ENCODE measurements at regions not wholly inside any gene's neighbourhood (a gene's known extent, or its start where the extent isn't known, plus 50 kb on each side); places are given as distances from the start of the nearest gene placed in this dataset.

DNA sequence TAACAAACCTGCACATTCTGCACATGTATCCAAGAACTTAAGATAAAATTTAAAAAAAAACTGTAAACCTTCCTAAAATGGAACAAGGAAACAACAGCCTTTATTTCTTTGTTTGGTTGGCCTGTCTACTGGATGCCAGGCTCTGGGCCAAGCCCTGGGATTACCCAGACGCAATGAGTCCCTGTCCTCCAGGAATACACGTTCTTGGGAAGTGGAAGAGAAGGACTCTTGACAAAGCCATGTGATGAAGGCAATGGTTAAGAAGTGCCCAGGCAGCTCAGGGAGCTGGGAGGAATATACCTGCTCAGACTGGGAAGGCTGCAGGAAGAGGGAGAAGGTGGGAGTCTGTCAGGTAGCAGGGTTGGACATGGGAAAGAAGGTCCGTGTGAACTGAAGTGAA, 115.4 kb downstream of the AXIN2 start:
- Histone ChIP-seq H3K4me3 (ENCODE audit: low read length in 2 of 2) (no peak overlapping the region), H2BK12ac (ENCODE audit: low read length) (no peak overlapping the region), H3K9me3 (replicated peaks in 1 of 2; ENCODE audit: control insufficient read depth in 2 of 2, insufficient read depth in 1 of 2, low read depth in 1 of 2, low read length in 2 of 2) (peaks cover 0 to 22% of the 10 kb centered on the region in 2 donors), H3K9ac (ENCODE audit: low read depth, low read length, poor library complexity) (no peak overlapping the region), H3K4me1 (ENCODE audit: control insufficient read depth in 2 of 2, insufficient read depth in 1 of 2, low read depth in 1 of 2, low read length in 2 of 2) (no peaks in the 10 kb centered on the region), H3K27me3 (ENCODE audit: control insufficient read depth in 3 of 3, insufficient read depth in 3 of 3, low read depth in 1 of 3, low read length in 3 of 3) (peaks cover 0 to 7% (median 0%) of the 10 kb centered on the region in 3 experiments), H2BK15ac (ENCODE audit: low read length) (no peak overlapping the region), H3K14ac (ENCODE audit: low read length) (no peak overlapping the region), H3K79me1 (ENCODE audit: low read depth, low read length) (no peaks in the 10 kb centered on the region), H3K18ac (ENCODE audit: low read length) (no peak overlapping the region), H2AFZ (ENCODE audit: low read length) (no peak overlapping the region), H3K23ac (ENCODE audit: low read depth, low read length, poor library complexity) (no peak overlapping the region), H4K91ac (ENCODE audit: low read depth, low read length, poor library complexity) (no peak overlapping the region), H2BK120ac (ENCODE audit: low read depth, low read length) (no peak overlapping the region), H3K4ac (ENCODE audit: low read length) (no peak overlapping the region), H4K8ac (ENCODE audit: low read depth, low read length) (no peak overlapping the region), H2BK5ac (ENCODE audit: low read length) (no peak overlapping the region), H3K27ac (replicated peaks; ENCODE audit: low read length) (no peak overlapping the region), H3K4me2 (ENCODE audit: insufficient read depth, low read length, poor library complexity, severe bottlenecking) (no peak overlapping the region), H2AK5ac (ENCODE audit: low read depth, low read length) (no peak overlapping the region), H3K36me3 (replicated peaks in 1 of 2; ENCODE audit: control insufficient read depth in 2 of 2, insufficient read depth in 2 of 2, low read length in 2 of 2) (no peaks in the 10 kb centered on the region)
- WGBS, 2 donors (ENCODE audit: extremely low coverage in 2 of 2, insufficient read length in 2 of 2, insufficient replicate concordance in 1 of 2), result no CpG with 5 or more reads among the region's 3 CpGs
- DNase-seq (ENCODE audit: low spot score), result no peak

DNA sequence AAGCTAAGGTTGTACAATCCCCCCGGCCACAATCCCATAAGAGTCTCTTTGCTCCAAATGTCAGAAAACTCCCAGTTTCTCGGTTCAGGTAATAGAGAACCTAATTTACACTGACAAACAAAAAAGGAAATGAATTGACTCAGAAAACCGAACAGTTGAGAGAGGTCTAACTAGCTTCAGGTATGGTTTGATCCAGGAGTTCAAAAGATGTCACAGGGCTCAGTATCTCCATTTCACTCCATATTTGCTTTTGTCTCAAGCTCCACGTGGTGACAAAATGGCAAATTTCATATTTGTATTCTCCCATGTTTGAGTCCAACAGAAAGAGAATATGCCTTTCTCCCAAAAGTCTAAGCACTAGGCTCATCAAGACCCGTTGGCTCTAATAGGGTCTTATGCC, 117.4 kb downstream of the AXIN2 start:
- no peak overlapping the region for H2BK5ac ChIP-seq (ENCODE audit: low read length)
- H3K23ac ChIP-seq (ENCODE audit: low read depth, low read length, poor library complexity), result no peak overlapping the region
- no peak overlapping the region for H2AFZ ChIP-seq (ENCODE audit: low read length)
- H3K4ac ChIP-seq (ENCODE audit: low read length), result no peak overlapping the region
- H4K8ac ChIP-seq (ENCODE audit: low read depth, low read length), result no peak overlapping the region
- H3K27ac ChIP-seq (replicated peaks; ENCODE audit: low read length), result no peak overlapping the region
- H3K4me2 ChIP-seq (ENCODE audit: insufficient read depth, low read length, poor library complexity, severe bottlenecking), result no peak overlapping the region
- no peak overlapping the region for H4K91ac ChIP-seq (ENCODE audit: low read depth, low read length, poor library complexity)
- no CpG with 5 or more reads among the region's 5 CpGs for WGBS, 2 donors (ENCODE audit: extremely low coverage in 2 of 2, insufficient read length in 2 of 2, insufficient replicate concordance in 1 of 2)
- peaks cover 0 to 13% of the 10 kb centered on the region in 2 donors for H3K9me3 ChIP-seq (replicated peaks in 1 of 2; ENCODE audit: control insufficient read depth in 2 of 2, insufficient read depth in 1 of 2, low read depth in 1 of 2, low read length in 2 of 2)
- no peaks in the 10 kb centered on the region for H3K36me3 ChIP-seq (replicated peaks in 1 of 2; ENCODE audit: control insufficient read depth in 2 of 2, insufficient read depth in 2 of 2, low read length in 2 of 2)
- H3K4me3 ChIP-seq (ENCODE audit: low read length in 2 of 2), result no peak overlapping the region
- no peak overlapping the region for H3K14ac ChIP-seq (ENCODE audit: low read length)
- H3K9ac ChIP-seq (ENCODE audit: low read depth, low read length, poor library complexity), result no peak overlapping the region
- no peak overlapping the region for H2BK15ac ChIP-seq (ENCODE audit: low read length)
- H3K27me3 ChIP-seq (ENCODE audit: control insufficient read depth in 3 of 3, insufficient read depth in 3 of 3, low read depth in 1 of 3, low read length in 3 of 3), result peaks cover 0 to 7% (median 0%) of the 10 kb centered on the region in 3 experiments
- H2AK5ac ChIP-seq (ENCODE audit: low read depth, low read length), result no peak overlapping the region
- H3K18ac ChIP-seq (ENCODE audit: low read length), result no peak overlapping the region
- H3K4me1 ChIP-seq (ENCODE audit: control insufficient read depth in 2 of 2, insufficient read depth in 1 of 2, low read depth in 1 of 2, low read length in 2 of 2), result peaks cover under 1 to 1% of the 10 kb centered on the region in 2 donors
- DNase-seq (ENCODE audit: low spot score), result no peak
- no peak overlapping the region for H2BK12ac ChIP-seq (ENCODE audit: low read length)
- H2BK120ac ChIP-seq (ENCODE audit: low read depth, low read length), result no peak overlapping the region
- no peaks in the 10 kb centered on the region for H3K79me1 ChIP-seq (ENCODE audit: low read depth, low read length)

DNA sequence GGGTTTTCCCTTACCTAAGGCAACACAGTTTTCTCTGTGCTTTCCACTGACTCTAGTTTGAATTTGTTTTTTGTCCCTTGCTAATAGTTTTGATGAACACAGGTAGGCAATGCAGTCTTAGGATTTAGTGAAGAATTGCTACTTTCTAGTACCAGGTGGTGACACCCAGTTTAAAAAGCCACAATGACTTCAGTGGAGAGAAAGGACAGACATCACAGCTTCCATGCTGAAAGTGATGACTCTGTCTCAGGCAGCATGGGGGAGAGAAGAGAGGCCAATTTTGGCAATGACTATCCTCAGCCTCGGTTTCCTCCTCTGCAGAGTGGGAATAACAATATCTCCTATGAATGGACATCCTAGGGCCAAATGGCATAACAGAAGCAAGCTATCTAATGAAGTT, 118.8 kb downstream of the AXIN2 start:
- peaks cover 6 to 7% of the 10 kb centered on the region in 2 donors for H3K4me1 ChIP-seq (ENCODE audit: control insufficient read depth in 2 of 2, insufficient read depth in 1 of 2, low read depth in 1 of 2, low read length in 2 of 2)
- no peak overlapping the region for H3K4me3 ChIP-seq (ENCODE audit: low read length in 2 of 2)
- H2BK120ac ChIP-seq (ENCODE audit: low read depth, low read length), result no peak overlapping the region
- no peak overlapping the region for H2BK5ac ChIP-seq (ENCODE audit: low read length)
- no CpG with 5 or more reads among the region's 1 CpG for whole genome bisulfite sequencing, 2 donors (ENCODE audit: extremely low coverage in 2 of 2, insufficient read length in 2 of 2, insufficient replicate concordance in 1 of 2)
- no peak overlapping the region for H3K4ac ChIP-seq (ENCODE audit: low read length)
- H2AFZ ChIP-seq (ENCODE audit: low read length), result no peak overlapping the region
- no peak overlapping the region for H2BK15ac ChIP-seq (ENCODE audit: low read length)
- no peak for DNase-seq (ENCODE audit: low spot score)
- no peak overlapping the region for H3K18ac ChIP-seq (ENCODE audit: low read length)
- no peak overlapping the region for H3K14ac ChIP-seq (ENCODE audit: low read length)
- no peak overlapping the region for H4K91ac ChIP-seq (ENCODE audit: low read depth, low read length, poor library complexity)
- no peak overlapping the region for H3K23ac ChIP-seq (ENCODE audit: low read depth, low read length, poor library complexity)
- no peak overlapping the region for H2AK5ac ChIP-seq (ENCODE audit: low read depth, low read length)
- peaks cover 0 to 4% of the 10 kb centered on the region in 2 donors for H3K9me3 ChIP-seq (replicated peaks in 1 of 2; ENCODE audit: control insufficient read depth in 2 of 2, insufficient read depth in 1 of 2, low read depth in 1 of 2, low read length in 2 of 2)
- H3K27me3 ChIP-seq (ENCODE audit: control insufficient read depth in 3 of 3, insufficient read depth in 3 of 3, low read depth in 1 of 3, low read length in 3 of 3), result peaks cover 0 to 7% (median 0%) of the 10 kb centered on the region in 3 experiments
- H2BK12ac ChIP-seq (ENCODE audit: low read length), result no peak overlapping the region
- H3K9ac ChIP-seq (ENCODE audit: low read depth, low read length, poor library complexity), result no peak overlapping the region
- H3K36me3 ChIP-seq (replicated peaks in 1 of 2; ENCODE audit: control insufficient read depth in 2 of 2, insufficient read depth in 2 of 2, low read length in 2 of 2), result no peaks in the 10 kb centered on the region
- no peak overlapping the region for H4K8ac ChIP-seq (ENCODE audit: low read depth, low read length)
- H3K4me2 ChIP-seq (ENCODE audit: insufficient read depth, low read length, poor library complexity, severe bottlenecking), result no peak overlapping the region
- no peaks in the 10 kb centered on the region for H3K79me1 ChIP-seq (ENCODE audit: low read depth, low read length)
- no peak overlapping the region for H3K27ac ChIP-seq (replicated peaks; ENCODE audit: low read length)

GRCh38 chr17:65442250-65442649, 119.2 kb downstream of the AXIN2 start:
- H3K14ac ChIP-seq (ENCODE audit: low read length), result no peak overlapping the region
- no peak overlapping the region for H4K8ac ChIP-seq (ENCODE audit: low read depth, low read length)
- H2BK12ac ChIP-seq (ENCODE audit: low read length), result no peak overlapping the region
- H2BK15ac ChIP-seq (ENCODE audit: low read length), result no peak overlapping the region
- no peak overlapping the region for H3K4me3 ChIP-seq (ENCODE audit: low read length in 2 of 2)
- H3K9ac ChIP-seq (ENCODE audit: low read depth, low read length, poor library complexity), result no peak overlapping the region
- no peak overlapping the region for H2BK5ac ChIP-seq (ENCODE audit: low read length)
- WGBS, 2 donors (ENCODE audit: extremely low coverage in 2 of 2, insufficient read length in 2 of 2, insufficient replicate concordance in 1 of 2), result no CpG with 5 or more reads among the region's 6 CpGs
- H3K4me2 ChIP-seq (ENCODE audit: insufficient read depth, low read length, poor library complexity, severe bottlenecking), result no peak overlapping the region
- no peaks in the 10 kb centered on the region for H3K79me1 ChIP-seq (ENCODE audit: low read depth, low read length)
- H3K27me3 ChIP-seq (ENCODE audit: control insufficient read depth in 3 of 3, insufficient read depth in 3 of 3, low read depth in 1 of 3, low read length in 3 of 3), result peaks cover 0 to 7% (median 0%) of the 10 kb centered on the region in 3 experiments
- no peak overlapping the region for H3K4ac ChIP-seq (ENCODE audit: low read length)
- no peaks in the 10 kb centered on the region for H3K36me3 ChIP-seq (replicated peaks in 1 of 2; ENCODE audit: control insufficient read depth in 2 of 2, insufficient read depth in 2 of 2, low read length in 2 of 2)
- H3K18ac ChIP-seq (ENCODE audit: low read length), result no peak overlapping the region
- no peak for DNase-seq (ENCODE audit: low spot score)
- H3K4me1 ChIP-seq (ENCODE audit: control insufficient read depth in 2 of 2, insufficient read depth in 1 of 2, low read depth in 1 of 2, low read length in 2 of 2), result peaks cover 6 to 7% of the 10 kb centered on the region in 2 donors
- no peak overlapping the region for H3K23ac ChIP-seq (ENCODE audit: low read depth, low read length, poor library complexity)
- H2BK120ac ChIP-seq (ENCODE audit: low read depth, low read length), result no peak overlapping the region
- no peak overlapping the region for H3K27ac ChIP-seq (replicated peaks; ENCODE audit: low read length)
- H4K91ac ChIP-seq (ENCODE audit: low read depth, low read length, poor library complexity), result no peak overlapping the region
- H2AK5ac ChIP-seq (ENCODE audit: low read depth, low read length), result no peak overlapping the region
- no peak overlapping the region for H2AFZ ChIP-seq (ENCODE audit: low read length)
- no peaks in the 10 kb centered on the region for H3K9me3 ChIP-seq (replicated peaks in 1 of 2; ENCODE audit: control insufficient read depth in 2 of 2, insufficient read depth in 1 of 2, low read depth in 1 of 2, low read length in 2 of 2)

Data from neuronal stem cell (in vitro differentiated cells).